ENCODE measurements at regions not wholly inside any gene's neighbourhood (a gene's known extent, or its start where the extent isn't known, plus 50 kb on each side); places are given as distances from the start of the nearest gene placed in this dataset.

DNA sequence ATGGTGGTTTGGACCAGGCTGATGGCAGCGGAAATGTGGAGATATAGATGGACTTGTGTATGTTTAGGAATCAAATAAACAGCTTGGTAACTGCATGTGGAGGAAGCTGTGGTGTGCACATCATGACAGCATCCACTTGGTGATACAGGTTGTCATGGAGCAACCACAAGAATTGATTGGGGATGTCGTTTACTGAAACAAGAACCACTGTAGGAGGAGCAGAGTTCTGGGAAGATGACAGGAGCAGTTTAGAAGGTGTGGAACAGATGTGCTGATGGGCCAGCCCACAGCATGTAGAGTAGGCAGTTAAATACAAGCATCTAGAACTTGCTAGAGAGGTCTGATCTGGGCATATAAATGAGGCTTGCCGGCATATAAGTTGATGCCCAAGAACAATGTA, 152.4 kb upstream of the SERPINE2 start:
- TF ChIP-seq, protein P1, sequence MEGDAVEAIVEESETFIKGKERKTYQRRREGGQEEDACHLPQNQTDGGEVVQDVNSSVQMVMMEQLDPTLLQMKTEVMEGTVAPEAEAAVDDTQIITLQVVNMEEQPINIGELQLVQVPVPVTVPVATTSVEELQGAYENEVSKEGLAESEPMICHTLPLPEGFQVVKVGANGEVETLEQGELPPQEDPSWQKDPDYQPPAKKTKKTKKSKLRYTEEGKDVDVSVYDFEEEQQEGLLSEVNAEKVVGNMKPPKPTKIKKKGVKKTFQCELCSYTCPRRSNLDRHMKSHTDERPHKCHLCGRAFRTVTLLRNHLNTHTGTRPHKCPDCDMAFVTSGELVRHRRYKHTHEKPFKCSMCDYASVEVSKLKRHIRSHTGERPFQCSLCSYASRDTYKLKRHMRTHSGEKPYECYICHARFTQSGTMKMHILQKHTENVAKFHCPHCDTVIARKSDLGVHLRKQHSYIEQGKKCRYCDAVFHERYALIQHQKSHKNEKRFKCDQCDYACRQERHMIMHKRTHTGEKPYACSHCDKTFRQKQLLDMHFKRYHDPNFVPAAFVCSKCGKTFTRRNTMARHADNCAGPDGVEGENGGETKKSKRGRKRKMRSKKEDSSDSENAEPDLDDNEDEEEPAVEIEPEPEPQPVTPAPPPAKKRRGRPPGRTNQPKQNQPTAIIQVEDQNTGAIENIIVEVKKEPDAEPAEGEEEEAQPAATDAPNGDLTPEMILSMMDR (IDR thresholded peaks at IDR 0.05): no peak
- no peak for TF ChIP-seq POLR2A (IDR thresholded peaks at IDR 0.05)

All from suprapubic skin (tissue), 3 donors.